HEK293T (cell line): ENCODE measurements at regions not wholly inside any gene's neighbourhood (a gene's known extent, or its start where the extent isn't known, plus 50 kb on each side); places are given as distances from the start of the nearest gene placed in this dataset.

Experiments
- ARNT ChIP-seq: fragments of 450-650 bp; IDR thresholded peaks from 2 replicates; pipeline ENCODE4 v1.6.1; 2017; ENCODE audit warnings: mild to moderate bottlenecking
- BHLHE40 ChIP-seq: fragments of 450-650 bp; IDR thresholded peaks from 2 replicates; pipeline ENCODE4 v1.6.1; 2016; ENCODE audit warnings: mild to moderate bottlenecking, moderate library complexity, borderline replicate concordance
- FOXK2 ChIP-seq: fragments of 450-650 bp; IDR thresholded peaks from 2 replicates; pipeline ENCODE4 v1.6.1; 2016; ENCODE audit warnings: mild to moderate bottlenecking
- FOXM1 ChIP-seq: fragments of 450-650 bp; IDR thresholded peaks from 2 replicates; pipeline ENCODE4 v1.6.1; 2017; ENCODE audit warnings: mild to moderate bottlenecking, borderline replicate concordance
- HDGF ChIP-seq: fragments of 450-650 bp; IDR thresholded peaks from 2 replicates; pipeline ENCODE4 v1.6.1; 2017; ENCODE audit warnings: antibody characterized with exemption, borderline replicate concordance
- SP1 ChIP-seq: fragments of 450-650 bp; IDR thresholded peaks from 2 replicates; pipeline ENCODE4 v1.6.1; 2017
- SUZ12 ChIP-seq: fragments of 450-650 bp; IDR thresholded peaks from 2 replicates; pipeline ENCODE4 v1.6.1; 2016; ENCODE audit warnings: mild to moderate bottlenecking

- no peak for TF ChIP-seq ARNT
- TF ChIP-seq BHLHE40 = no peak
- TF ChIP-seq FOXM1 = no peak
- TF ChIP-seq SUZ12 = no peak
- TF ChIP-seq SP1 = no peak
- no peak for TF ChIP-seq HDGF
- no peak for TF ChIP-seq FOXK2
Observed at GRCh38 chr1:71236503-71236902, 155.7 kb upstream of the ZRANB2 start.
